HFFc6 (cell line): ENCODE measurements at regions not wholly inside any gene's neighbourhood (a gene's known extent, or its start where the extent isn't known, plus 50 kb on each side); places are given as distances from the start of the nearest gene placed in this dataset.

ENCODE experiments used
- DNase-seq: peaks from one replicate; pipeline ENCODE4 v3.0.0-alpha.2; 2018
- H3K27ac Mint-ChIP-seq: 2 replicates; pipeline ENCODE4 v1.8.0; 2020; ENCODE audit warnings: mild to moderate bottlenecking, mixed read lengths
- H3K27me3 Mint-ChIP-seq: 2 replicates; pipeline ENCODE4 v1.8.0; 2021; ENCODE audit warnings: mild to moderate bottlenecking, moderate library complexity, mixed read lengths; ENCODE audit not compliant: insufficient read depth
- H3K36me3 Mint-ChIP-seq: 2 replicates; pipeline ENCODE4 v1.8.0; 2021; ENCODE audit warnings: low read depth, mixed read lengths
- H3K4me1 Mint-ChIP-seq: 2 replicates; pipeline ENCODE4 v1.8.0; 2020; ENCODE audit warnings: low read depth, mixed read lengths
- H3K4me3 Mint-ChIP-seq: 2 replicates; pipeline ENCODE4 v1.8.0; 2020; ENCODE audit warnings: mild to moderate bottlenecking, moderate library complexity, mixed read lengths
- H3K9me3 Mint-ChIP-seq: 2 replicates; pipeline ENCODE4 v1.8.0; 2020; ENCODE audit warnings: mild to moderate bottlenecking, mixed read lengths
- TF ChIP-seq, protein P1 (sequence below): fragments of 200-600 bp; sonication (generic); IDR thresholded peaks from 2 replicates; pipeline ENCODE4 v1.5.0; 2021; ENCODE audit warnings: antibody characterized with exemption, mild to moderate bottlenecking

DNA sequence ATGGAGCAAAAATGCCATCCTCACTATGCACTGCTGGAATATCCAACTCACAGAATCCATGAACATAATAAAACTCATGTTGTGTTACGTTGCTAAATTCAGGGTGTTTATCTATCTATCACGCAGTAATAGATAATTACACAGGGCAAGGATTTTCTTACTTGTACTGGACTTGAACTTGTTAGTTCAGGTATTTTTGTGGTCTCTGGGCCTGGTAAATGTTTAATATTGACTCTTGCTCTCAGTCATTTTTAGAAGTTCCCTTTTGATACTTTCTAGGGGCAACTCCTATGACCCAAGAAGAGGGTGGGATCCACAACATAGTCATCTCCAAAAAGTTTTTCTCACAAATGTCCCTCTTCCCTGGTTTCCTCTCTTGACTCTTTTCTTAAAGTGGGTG, 522.4 kb upstream of the IGFBP7 start:
- H3K9me3 Mint-ChIP-seq = peaks cover 10% of the 10 kb centered on the region
- H3K27me3 Mint-ChIP-seq = peaks cover 1% of the 10 kb centered on the region
- DNase-seq = no peak
- H3K4me3 Mint-ChIP-seq = no peak overlapping the region
- H3K27ac Mint-ChIP-seq = no peak overlapping the region
- no peaks in the 10 kb centered on the region for H3K4me1 Mint-ChIP-seq
- TF ChIP-seq, protein P1, sequence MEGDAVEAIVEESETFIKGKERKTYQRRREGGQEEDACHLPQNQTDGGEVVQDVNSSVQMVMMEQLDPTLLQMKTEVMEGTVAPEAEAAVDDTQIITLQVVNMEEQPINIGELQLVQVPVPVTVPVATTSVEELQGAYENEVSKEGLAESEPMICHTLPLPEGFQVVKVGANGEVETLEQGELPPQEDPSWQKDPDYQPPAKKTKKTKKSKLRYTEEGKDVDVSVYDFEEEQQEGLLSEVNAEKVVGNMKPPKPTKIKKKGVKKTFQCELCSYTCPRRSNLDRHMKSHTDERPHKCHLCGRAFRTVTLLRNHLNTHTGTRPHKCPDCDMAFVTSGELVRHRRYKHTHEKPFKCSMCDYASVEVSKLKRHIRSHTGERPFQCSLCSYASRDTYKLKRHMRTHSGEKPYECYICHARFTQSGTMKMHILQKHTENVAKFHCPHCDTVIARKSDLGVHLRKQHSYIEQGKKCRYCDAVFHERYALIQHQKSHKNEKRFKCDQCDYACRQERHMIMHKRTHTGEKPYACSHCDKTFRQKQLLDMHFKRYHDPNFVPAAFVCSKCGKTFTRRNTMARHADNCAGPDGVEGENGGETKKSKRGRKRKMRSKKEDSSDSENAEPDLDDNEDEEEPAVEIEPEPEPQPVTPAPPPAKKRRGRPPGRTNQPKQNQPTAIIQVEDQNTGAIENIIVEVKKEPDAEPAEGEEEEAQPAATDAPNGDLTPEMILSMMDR = no peak
- no peaks in the 10 kb centered on the region for H3K36me3 Mint-ChIP-seq

DNA sequence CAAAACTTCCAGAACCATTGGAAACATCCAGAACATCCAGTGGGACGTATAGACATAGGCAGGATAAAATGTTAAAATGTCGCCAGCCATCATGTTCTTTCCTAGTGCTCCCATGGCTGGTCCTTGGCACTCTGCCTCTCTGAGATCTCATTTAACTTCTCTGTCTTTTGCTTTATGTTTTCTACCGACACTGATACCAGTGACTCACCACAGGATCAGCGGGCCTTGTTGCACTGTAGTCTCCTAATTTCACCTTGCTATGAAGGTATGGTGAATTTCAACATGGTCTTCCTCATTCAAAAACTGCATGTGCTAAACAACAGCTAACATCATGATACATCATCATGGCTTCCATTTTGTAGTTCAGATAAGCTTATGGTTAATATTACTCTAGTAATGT, 521.0 kb upstream of the IGFBP7 start:
- TF ChIP-seq, protein P1 = no peak
- H3K27ac Mint-ChIP-seq = no peak overlapping the region
- peaks cover 1% of the 10 kb centered on the region for H3K27me3 Mint-ChIP-seq
- peaks cover 9% of the 10 kb centered on the region; the same call in 1 of the 2 replicates for H3K9me3 Mint-ChIP-seq
- DNase-seq = no peak
- H3K4me1 Mint-ChIP-seq = no peaks in the 10 kb centered on the region
- H3K4me3 Mint-ChIP-seq = no peak overlapping the region
- no peaks in the 10 kb centered on the region for H3K36me3 Mint-ChIP-seq

DNA sequence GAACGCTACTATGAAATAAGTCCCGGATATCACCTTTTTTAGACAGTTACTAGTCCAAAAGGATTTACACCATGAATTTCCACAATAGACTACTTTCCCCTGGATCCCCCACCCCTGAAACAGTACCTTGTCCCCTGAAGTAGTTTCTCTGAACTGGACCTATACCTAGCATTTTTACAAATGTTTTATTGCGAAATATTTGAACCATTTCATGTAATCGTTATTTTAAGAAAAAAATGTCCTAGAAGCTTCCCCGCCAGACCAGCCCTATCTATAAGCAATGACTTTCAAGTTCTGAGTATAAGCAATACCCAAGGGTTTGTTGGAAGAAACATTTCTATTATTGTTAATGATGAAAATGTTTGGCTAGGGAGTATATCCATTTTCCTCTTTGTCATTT, 517.8 kb upstream of the IGFBP7 start:
- Mint-ChIP-seq H3K4me1 (no peaks in the 10 kb centered on the region), H3K27me3 (peaks cover 1% of the 10 kb centered on the region)

DNA sequence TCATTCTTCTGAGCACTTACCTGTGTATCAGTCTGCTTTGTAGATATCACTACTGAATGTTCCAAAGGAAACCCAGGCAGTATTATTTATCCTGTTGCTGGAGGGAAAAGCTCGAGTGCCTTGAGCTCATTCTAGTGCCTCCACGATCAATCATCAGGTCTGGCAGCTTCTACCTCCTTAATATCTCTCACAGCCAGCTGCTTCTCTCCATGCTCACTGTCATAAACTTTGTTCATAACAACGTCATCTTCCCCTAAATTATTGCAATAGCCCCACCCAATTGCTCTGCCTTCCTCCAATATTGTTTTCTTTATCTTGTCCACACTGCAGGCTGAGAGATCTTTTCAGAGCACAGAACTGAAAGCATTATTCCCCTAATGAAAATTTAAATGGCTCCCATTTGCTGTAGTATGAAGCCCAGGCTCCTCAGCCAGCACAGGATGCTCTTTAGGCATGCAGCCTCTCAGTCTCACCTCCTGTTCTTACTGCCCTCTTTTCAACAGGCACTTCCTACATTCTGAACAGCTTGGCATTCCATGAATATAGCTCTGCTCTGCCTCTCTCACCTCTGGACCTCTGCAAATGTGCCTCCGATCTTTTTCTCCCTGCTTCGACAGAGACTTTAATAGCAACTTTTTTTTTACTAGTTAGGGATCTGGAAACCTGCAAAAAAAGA, 504.2 kb upstream of the IGFBP7 start:
- TF ChIP-seq, protein P1 = no peak
- Mint-ChIP-seq H3K9me3 (peaks cover 22% of the 10 kb centered on the region), H3K36me3 (no peaks in the 10 kb centered on the region), H3K4me1 (no peaks in the 10 kb centered on the region), H3K27me3 (no peaks in the 10 kb centered on the region; the same call in 1 of the 2 replicates), H3K27ac (no peak overlapping the region), H3K4me3 (no peak overlapping the region)
- no peak for DNase-seq

More for the DNA sequence above, 517.8 kb upstream of the IGFBP7 start:
- H3K27ac Mint-ChIP-seq = no peak overlapping the region
- H3K36me3 Mint-ChIP-seq = no peaks in the 10 kb centered on the region
- peaks cover 22% of the 10 kb centered on the region for H3K9me3 Mint-ChIP-seq
- DNase-seq = no peak
- TF ChIP-seq, protein P1 = no peak
- no peak overlapping the region for H3K4me3 Mint-ChIP-seq

DNA sequence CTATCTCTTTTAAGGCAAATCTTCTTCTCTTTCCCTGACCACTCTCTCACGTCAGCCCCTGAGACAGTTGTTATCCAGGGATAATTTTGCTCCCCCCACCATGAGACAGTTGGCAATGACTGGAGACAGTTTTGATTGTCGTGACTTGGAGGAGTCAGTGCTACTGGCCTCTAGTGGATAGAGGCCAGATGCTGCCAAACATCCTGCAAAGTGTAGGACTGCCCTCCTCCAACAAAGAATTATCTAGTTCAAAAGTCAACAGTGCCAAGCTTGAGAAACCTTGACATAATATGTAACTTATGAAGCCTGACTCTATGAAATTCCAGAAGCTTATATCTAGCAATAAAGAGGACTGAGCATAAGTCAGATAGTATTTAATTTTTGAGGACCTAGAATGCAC, 502.1 kb upstream of the IGFBP7 start:
- TF ChIP-seq, protein P1 = no peak
- Mint-ChIP-seq H3K27me3 (no peaks in the 10 kb centered on the region; the same call in 1 of the 2 replicates), H3K27ac (no peak overlapping the region), H3K9me3 (peaks cover 22% of the 10 kb centered on the region), H3K4me3 (no peak overlapping the region), H3K36me3 (no peaks in the 10 kb centered on the region), H3K4me1 (no peaks in the 10 kb centered on the region)
- DNase-seq = no peak
